ENCODE measurements at regions not wholly inside any gene's neighbourhood (a gene's known extent, or its start where the extent isn't known, plus 50 kb on each side); places are given as distances from the start of the nearest gene placed in this dataset.

DNA sequence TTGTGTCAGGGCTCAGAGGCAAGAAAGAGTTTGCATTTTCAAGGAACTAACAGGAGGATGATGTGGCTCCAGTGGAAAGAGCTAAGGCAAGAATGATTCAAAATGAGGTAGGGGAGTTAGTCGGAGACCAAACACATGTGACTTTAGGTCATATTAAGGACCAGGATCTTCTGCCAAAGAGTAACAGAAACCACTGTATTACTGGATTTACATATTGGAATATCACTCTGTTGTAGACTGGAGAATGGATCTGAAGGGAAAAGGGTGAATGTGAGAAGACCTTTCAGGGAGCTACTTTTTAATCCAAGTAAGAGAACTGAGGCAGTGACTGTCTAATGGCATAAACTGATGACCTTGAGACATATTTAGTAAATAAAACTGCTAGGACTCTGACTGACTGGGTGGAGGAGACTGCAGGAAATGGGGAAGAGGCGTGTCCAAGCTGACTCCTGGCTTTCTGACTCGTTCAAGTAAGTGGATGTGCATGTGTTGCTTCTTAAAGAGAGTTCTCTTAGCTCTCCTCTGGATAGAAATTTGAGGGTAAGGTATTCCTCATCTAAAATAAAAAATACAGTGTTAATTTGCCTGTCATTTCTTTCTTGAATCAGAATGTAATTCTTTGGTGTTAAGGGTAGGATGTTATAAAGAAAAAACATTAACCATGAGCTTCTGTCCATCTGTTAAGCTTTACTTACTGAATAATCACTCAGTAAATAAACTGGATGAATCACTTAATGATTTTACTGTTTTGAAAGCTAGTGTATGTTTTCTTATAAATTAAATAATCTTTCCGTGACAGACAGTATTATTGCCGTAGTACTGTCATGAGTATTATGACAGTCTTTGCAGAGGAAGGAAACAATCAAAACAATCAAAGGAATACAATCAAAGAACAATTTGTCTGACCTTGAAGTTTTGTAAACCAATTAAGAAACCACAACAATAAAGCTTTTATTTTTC is 58.3 kb upstream of the CFAP20DC start:
- TF ChIP-seq, protein P1, sequence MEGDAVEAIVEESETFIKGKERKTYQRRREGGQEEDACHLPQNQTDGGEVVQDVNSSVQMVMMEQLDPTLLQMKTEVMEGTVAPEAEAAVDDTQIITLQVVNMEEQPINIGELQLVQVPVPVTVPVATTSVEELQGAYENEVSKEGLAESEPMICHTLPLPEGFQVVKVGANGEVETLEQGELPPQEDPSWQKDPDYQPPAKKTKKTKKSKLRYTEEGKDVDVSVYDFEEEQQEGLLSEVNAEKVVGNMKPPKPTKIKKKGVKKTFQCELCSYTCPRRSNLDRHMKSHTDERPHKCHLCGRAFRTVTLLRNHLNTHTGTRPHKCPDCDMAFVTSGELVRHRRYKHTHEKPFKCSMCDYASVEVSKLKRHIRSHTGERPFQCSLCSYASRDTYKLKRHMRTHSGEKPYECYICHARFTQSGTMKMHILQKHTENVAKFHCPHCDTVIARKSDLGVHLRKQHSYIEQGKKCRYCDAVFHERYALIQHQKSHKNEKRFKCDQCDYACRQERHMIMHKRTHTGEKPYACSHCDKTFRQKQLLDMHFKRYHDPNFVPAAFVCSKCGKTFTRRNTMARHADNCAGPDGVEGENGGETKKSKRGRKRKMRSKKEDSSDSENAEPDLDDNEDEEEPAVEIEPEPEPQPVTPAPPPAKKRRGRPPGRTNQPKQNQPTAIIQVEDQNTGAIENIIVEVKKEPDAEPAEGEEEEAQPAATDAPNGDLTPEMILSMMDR (IDR thresholded peaks at IDR 0.05; ENCODE audit: low read depth, low read length) = no peak
- H3K4me3 ChIP-seq (ENCODE audit: low read depth, low read length) = no peak overlapping the region

DNA sequence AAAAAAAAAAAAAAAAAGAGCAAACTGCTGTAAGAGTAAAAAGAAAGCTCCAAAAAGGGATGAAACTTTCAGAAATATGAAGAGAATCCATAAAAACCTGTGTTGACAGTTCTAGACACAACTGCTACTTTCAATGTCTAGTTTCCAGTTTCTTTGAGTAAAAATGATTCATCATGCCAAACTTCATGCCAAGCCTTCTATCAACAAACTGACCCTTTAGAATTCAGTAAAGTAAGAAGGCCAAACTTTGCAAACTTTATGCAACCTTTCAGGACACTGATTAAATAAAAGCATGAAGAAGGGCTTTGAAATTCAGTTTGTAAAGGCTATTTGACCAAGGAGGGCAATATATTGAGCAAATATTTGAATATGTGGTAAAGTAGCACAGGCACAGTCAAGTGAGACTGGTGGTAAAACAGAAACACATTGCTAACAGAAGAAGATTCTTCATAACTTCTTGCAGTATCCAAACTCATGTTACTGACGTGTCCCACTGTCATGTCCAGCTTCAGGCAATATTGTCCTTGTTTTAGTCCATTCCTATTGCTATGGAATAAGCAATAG is 56.3 kb upstream of the CFAP20DC start:
- no peak overlapping the region for H3K4me3 ChIP-seq (ENCODE audit: low read depth, low read length)
- TF ChIP-seq, protein P1 (IDR thresholded peaks at IDR 0.05; ENCODE audit: low read depth, low read length) = no peak

DNA sequence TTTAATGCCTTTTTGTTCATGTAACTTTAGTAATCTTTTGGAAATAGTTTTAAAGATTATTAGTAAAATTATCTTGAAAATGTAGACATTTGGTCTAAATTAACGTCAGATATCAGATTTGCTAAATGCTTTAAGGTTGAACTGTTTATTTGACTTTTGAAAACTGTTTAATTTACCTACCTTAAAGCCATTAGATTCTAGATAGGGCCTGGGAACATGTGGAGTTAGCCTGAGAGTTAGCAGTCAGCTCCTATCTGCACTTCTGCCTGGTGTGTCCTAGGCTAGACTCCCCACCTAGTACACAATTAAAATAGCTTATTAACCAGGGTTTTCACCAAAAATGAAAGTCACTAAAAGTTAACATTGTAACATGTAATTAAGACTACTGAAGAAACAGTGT is 53.7 kb upstream of the CFAP20DC start:
- TF ChIP-seq, protein P1 (IDR thresholded peaks at IDR 0.05; ENCODE audit: low read depth, low read length) = no peak
- no peak overlapping the region for H3K4me3 ChIP-seq (ENCODE audit: low read depth, low read length)

DNA sequence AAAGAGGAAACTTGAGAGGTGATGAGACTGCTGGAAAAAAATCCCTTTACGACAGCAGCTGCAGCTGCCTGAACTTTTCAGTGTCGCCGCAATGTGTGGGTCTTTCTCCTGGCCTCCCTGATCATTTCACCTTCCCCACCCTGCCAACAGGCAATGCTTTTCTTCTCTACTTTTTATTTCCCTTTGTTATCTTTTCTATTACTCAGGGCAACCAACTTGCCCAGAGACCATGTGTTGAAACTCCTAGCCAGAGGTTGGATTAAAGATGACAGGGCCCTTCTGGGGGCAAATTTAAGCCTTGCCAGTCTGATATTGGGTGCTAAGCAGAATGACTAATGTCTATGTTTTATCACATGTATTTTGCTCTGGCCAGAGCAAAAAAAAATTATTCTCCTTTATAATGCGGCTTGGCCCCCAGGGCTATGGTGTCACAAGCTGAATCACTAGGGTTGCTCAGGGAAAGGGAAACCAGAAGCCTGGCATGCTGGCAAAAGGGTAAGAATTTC is 51.5 kb upstream of the CFAP20DC start:
- H3K4me3 ChIP-seq (ENCODE audit: low read depth, low read length) = no peak overlapping the region
- TF ChIP-seq, protein P1 (IDR thresholded peaks at IDR 0.05; ENCODE audit: low read depth, low read length) = no peak

Data from WI38 (cell line).